Thymus (tissue), 11 donors: ENCODE measurements at regions not wholly inside any gene's neighbourhood (a gene's known extent, or its start where the extent isn't known, plus 50 kb on each side); places are given as distances from the start of the nearest gene placed in this dataset.
A peak's percentile ranks its signal among the peaks of the same experiment; 100 is the strongest.

Experiments
- DNase-seq, 9 donors: peaks; one replicate each; pipeline ENCODE4 v3.0.0-alpha.2; 2013; ENCODE audit warnings: low spot score in 9 of 9, low read depth in 6 of 9, missing footprints in 1 of 9
- H3K27ac ChIP-seq, 2 donors: one replicate each; pipeline ENCODE4 v1.5.1; 2013; ENCODE audit warnings: control low read depth in 1 of 2, low read depth in 1 of 2, low read length in 1 of 2, mild to moderate bottlenecking in 1 of 2, moderate library complexity in 1 of 2
- H3K27me3 ChIP-seq, 2 donors: one replicate each; pipeline ENCODE4 v1.5.1; 2013; ENCODE audit warnings: low read length in 1 of 2; ENCODE audit not compliant: control insufficient read depth in 2 of 2, insufficient read depth in 1 of 2
- H3K36me3 ChIP-seq, 2 donors: one replicate each; pipeline ENCODE4 v1.5.1; 2013; ENCODE audit warnings: low read length in 1 of 2, mild to moderate bottlenecking in 1 of 2, moderate library complexity in 1 of 2; ENCODE audit not compliant: control insufficient read depth in 2 of 2, insufficient read depth in 2 of 2
- H3K4me1 ChIP-seq, 2 donors: one replicate each; pipeline ENCODE4 v1.5.1; 2013; ENCODE audit warnings: low read length in 2 of 2; ENCODE audit not compliant: control insufficient read depth in 2 of 2, insufficient read depth in 2 of 2
- H3K4me3 ChIP-seq, 2 donors: one replicate each; pipeline ENCODE4 v1.5.1; 2013; ENCODE audit warnings: low read length in 2 of 2, control low read depth in 1 of 2, mild to moderate bottlenecking in 1 of 2
- H3K9me3 ChIP-seq, 2 donors: one replicate each; pipeline ENCODE4 v1.5.1; 2013; ENCODE audit warnings: low read length in 1 of 2, mild to moderate bottlenecking in 1 of 2; ENCODE audit not compliant: control insufficient read depth in 2 of 2, insufficient read depth in 1 of 2
- WGBS: extraction: QIAGEN DNeasy Blood & Tissue Kit; methylation state at CpG from one replicate; pipeline ENCODE4 v1.1.7; 2013; 5-methylcytosine and 5-hydroxymethylcytosine counted together
- donor health status: healthy.

DNA sequence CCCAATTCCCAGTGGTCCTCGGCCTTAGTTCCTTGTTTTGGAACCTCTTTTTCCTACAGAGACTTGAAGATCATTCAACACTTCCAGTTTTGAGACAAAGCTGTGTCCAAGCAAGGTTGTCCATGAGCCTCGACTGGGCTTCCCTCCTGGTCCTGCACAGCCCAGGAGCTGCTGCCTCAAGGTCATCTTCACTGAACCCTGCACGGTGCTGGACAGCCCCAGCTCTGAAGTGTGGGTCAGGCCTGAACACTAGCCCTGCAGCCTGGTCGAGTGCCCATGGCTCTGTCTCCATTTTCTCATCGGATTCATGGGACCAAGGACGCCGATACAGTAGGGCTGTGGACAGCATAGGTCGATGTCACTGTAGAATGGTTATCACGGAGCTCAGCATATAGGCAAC is 68.0 kb upstream of the NFIL3 start:
- H3K4me3 ChIP-seq, result no peak overlapping the region
- WGBS, result 95% methylated on average over 9 of the region's 9 CpGs
- no peaks in the 10 kb centered on the region for H3K4me1 ChIP-seq
- no peaks in the 10 kb centered on the region for H3K36me3 ChIP-seq
- H3K27ac ChIP-seq, result no peak overlapping the region
- no peak for DNase-seq
- H3K27me3 ChIP-seq, result no peaks in the 10 kb centered on the region
- no peaks in the 10 kb centered on the region for H3K9me3 ChIP-seq

DNA sequence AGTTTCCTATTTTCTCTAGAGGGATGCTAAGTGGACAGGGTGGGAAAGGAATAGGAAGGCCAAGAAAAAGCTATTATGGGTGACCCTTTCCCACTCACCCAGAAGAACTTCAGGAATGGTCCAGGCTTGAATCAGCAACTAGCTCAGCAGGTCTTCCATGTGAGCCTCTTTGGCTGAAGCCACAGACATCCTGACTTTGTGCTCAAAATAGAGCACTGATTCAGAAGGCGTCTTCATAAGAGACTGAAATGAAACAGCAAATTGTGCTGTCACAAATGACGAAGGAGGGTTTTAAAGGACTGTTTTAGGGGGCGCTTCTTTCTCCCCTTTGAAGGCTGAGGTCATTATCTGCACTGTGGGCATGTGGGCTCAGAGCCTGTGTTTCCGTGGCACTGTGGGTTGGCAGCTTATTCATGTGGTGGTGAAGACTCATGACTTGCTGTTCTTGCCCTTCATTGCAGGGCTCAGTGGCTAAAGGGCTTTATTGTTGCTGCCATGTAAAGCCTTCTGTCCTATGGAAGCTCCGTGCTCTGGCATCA is 65.8 kb upstream of the NFIL3 start:
- DNase-seq, result no peak
- no peak overlapping the region for H3K27ac ChIP-seq

GRCh38 chr9:91488341-91488740 is 64.7 kb upstream of the NFIL3 start:
- no peak overlapping the region for H3K4me3 ChIP-seq
- H3K4me1 ChIP-seq, result no peaks in the 10 kb centered on the region
- H3K36me3 ChIP-seq, result no peaks in the 10 kb centered on the region
- 95% methylated on average over 5 of the region's 5 CpGs for WGBS
- H3K27ac ChIP-seq, result no peak overlapping the region
- no peaks in the 10 kb centered on the region for H3K27me3 ChIP-seq
- no peaks in the 10 kb centered on the region for H3K9me3 ChIP-seq
- DNase-seq, result no peak

More for the DNA sequence above, 65.8 kb upstream of the NFIL3 start:
- no peaks in the 10 kb centered on the region for H3K4me1 ChIP-seq
- no peaks in the 10 kb centered on the region for H3K9me3 ChIP-seq
- no peak overlapping the region for H3K4me3 ChIP-seq
- 54% methylated on average over 5 of the region's 5 CpGs for WGBS
- H3K36me3 ChIP-seq, result no peaks in the 10 kb centered on the region
- H3K27me3 ChIP-seq, result no peaks in the 10 kb centered on the region

DNA sequence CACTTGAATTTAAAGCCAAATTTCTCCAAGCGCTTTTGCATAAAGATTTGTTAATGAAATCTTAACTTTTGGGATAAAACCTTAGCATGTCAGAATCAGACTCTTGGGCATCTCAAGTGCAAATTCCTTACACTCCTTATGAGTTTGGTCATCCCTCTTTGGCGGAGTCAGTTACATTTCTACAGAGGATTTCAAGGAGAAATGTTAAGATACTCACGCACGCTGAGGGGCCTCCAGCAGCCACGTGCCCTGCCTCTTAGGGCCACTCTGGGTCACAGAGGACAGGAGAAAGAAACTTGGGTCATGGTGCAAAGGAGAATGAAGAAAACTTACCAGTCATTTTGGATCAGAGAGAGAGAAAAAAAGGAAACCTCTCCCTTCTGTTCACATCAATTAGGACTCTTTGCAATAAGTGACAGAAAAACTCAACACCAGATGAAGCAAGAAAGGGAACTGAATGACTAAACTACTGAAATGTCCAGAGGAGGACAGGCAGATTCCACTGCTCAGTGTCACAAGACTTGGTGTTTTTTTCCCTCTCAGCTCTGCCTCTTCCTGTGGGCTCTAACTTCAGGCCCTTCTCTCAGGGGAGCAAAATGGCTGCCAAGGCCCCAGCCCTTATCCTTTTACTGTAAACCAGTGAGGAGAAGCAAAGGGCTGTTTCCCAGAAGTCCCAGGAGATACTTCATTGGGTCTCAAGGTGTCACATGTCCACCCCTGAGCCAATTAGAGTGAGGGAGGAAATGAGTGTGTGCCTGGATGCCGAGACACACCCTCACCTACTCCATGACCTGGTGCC is 63.3 kb upstream of the NFIL3 start:
- no peaks in the 10 kb centered on the region for H3K36me3 ChIP-seq
- H3K4me3 ChIP-seq, result no peak overlapping the region
- H3K4me1 ChIP-seq, result no peaks in the 10 kb centered on the region
- DNase-seq, result no peak
- H3K9me3 ChIP-seq, result no peaks in the 10 kb centered on the region
- H3K27ac ChIP-seq, result no peak overlapping the region
- H3K27me3 ChIP-seq, result no peaks in the 10 kb centered on the region
- 94% methylated on average over 6 of the region's 6 CpGs for WGBS

DNA sequence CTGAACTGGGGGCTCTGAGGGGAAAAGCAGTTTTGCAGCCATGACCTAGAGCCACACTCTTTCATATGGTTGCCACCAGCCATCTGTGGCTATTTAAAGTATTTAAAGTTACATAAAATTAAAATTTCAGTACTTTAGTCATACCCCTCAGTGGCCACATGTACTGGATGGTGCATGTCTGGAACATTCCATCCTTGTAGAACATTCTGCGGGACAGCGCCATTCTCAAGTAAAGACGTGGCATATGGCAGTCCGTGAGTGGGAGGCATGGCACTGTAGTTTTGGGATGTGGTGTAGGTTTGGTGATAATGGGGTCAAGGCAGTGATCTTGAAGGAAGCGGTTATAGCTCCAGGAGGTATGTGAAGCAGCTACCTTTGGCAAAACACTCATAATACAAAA is 61.4 kb upstream of the NFIL3 start:
- Histone ChIP-seq H3K27me3 (no peaks in the 10 kb centered on the region), H3K27ac (no peak overlapping the region), H3K36me3 (no peaks in the 10 kb centered on the region), H3K4me3 (no peak overlapping the region), H3K4me1 (no peaks in the 10 kb centered on the region), H3K9me3 (no peaks in the 10 kb centered on the region)
- WGBS, result 98% methylated on average over 5 of the region's 5 CpGs
- DNase-seq, result no peak

DNA sequence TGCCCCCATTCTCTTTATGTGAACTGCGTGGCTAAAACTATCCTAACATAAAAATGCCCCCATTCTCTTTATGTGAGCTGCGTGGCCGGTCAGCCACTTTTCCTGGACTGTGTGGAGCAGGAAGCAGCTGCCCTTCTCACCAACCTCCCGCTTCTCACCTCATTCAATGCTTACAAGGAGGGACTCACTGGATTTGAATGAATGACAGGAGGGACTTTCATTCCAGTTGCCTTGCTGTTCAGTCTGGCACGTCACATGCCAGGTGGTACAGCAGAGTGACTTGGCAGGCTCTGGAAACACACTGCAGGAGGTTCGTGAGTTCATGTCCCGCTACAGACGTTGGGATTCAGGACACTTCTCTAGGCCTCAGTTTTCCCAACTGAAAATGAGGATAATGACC is 60.2 kb upstream of the NFIL3 start:
- H3K4me3 ChIP-seq, result no peak overlapping the region
- no peak for DNase-seq
- no peaks in the 10 kb centered on the region for H3K4me1 ChIP-seq
- H3K36me3 ChIP-seq, result no peaks in the 10 kb centered on the region
- WGBS, result 89% methylated on average over 8 of the region's 8 CpGs
- no peaks in the 10 kb centered on the region for H3K9me3 ChIP-seq
- H3K27ac ChIP-seq, result peak overlapping the region in 1 of 2 donors; percentile 18
- no peaks in the 10 kb centered on the region for H3K27me3 ChIP-seq

- no peaks in the 10 kb centered on the region for H3K36me3 ChIP-seq
- DNase-seq, result no peak
- no peaks in the 10 kb centered on the region for H3K4me1 ChIP-seq
- 89% methylated on average over 5 of the region's 5 CpGs for WGBS
- no peak overlapping the region for H3K4me3 ChIP-seq
- no peak overlapping the region for H3K27ac ChIP-seq
- H3K27me3 ChIP-seq, result no peaks in the 10 kb centered on the region
- no peaks in the 10 kb centered on the region for H3K9me3 ChIP-seq
Measured at GRCh38 chr9:91483189-91483691, 59.6 kb upstream of the NFIL3 start.

DNA sequence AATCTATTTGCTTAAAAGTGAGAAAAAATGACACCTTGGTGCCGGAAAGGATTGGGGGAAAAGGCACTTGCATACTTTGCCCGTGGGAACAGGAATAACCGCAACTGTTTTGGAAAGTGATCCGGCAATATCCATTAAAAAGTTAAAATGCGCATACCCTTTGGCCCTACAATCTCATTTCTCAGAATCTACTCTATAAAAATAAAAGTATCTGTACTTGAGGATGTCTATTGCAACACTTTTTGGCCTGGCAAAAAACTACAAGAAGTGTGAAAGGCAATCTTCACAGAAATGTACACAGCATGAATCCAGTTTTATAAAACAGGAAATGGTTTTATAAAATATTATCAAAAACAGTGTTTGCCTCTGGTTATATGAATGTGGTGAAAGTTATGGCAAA is 58.3 kb upstream of the NFIL3 start:
- over 99% methylated on average over 5 of the region's 5 CpGs for WGBS
- H3K27ac ChIP-seq, result no peak overlapping the region
- DNase-seq, result no peak
- no peaks in the 10 kb centered on the region for H3K36me3 ChIP-seq
- H3K27me3 ChIP-seq, result peaks cover 0 to 2% of the 10 kb centered on the region in 2 donors
- H3K4me1 ChIP-seq, result no peaks in the 10 kb centered on the region
- no peaks in the 10 kb centered on the region for H3K9me3 ChIP-seq
- H3K4me3 ChIP-seq, result no peak overlapping the region

DNA sequence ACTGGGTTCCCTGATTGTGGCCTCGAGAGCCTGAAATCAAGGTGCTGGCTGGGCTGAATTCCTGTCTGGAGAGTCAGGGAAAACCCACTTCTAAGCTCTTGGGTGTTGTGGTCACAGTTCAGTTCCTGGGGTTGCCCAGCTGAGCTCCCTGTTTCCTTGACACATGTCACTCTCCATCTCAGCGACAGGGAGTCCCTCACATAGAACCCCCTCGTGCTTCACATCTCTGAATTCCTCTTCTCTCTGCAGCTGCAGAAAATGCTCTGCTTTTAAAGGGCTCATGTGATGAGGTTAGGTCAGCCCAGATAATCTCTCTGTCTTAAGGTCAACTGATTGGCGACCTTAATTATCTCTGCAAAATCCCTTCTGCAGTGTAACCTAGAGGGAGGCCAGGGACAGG is 53.5 kb upstream of the NFIL3 start:
- no peak for DNase-seq
- Histone ChIP-seq H3K27ac (no peak overlapping the region), H3K4me3 (no peak overlapping the region), H3K27me3 (peaks cover 0 to 3% of the 10 kb centered on the region in 2 donors), H3K9me3 (peaks cover 0 to 4% of the 10 kb centered on the region in 2 donors), H3K4me1 (no peaks in the 10 kb centered on the region), H3K36me3 (no peaks in the 10 kb centered on the region)
- WGBS, result 45% methylated on average over 4 of the region's 4 CpGs
